ENCODE measurements at regions not wholly inside any gene's neighbourhood (a gene's known extent, or its start where the extent isn't known, plus 50 kb on each side); places are given as distances from the start of the nearest gene placed in this dataset.

- no peak for DNase-seq
- Histone ChIP-seq H3K4me1 (ENCODE audit: insufficient read depth, low read length) (no peaks in the 10 kb centered on the region), H3K27me3 (ENCODE audit: insufficient read depth, low read length) (no peaks in the 10 kb centered on the region), H4K91ac (ENCODE audit: insufficient read length, low read depth, low read length) (no peak overlapping the region), H2BK15ac (ENCODE audit: low read depth, low read length) (no peak overlapping the region), H3K56ac (ENCODE audit: insufficient read length, low read depth, low read length) (no peak overlapping the region), H3K14ac (ENCODE audit: insufficient read depth, low read length) (no peak overlapping the region), H4K8ac (replicated peaks; ENCODE audit: insufficient read length, low read depth, low read length) (no peak overlapping the region), H3T11ph (ENCODE audit: low read length) (no peak overlapping the region), H2BK120ac (ENCODE audit: low read depth, low read length, poor library complexity, severe bottlenecking) (no peak overlapping the region), H2AFZ (ENCODE audit: low read length) (no peak overlapping the region), H2BK5ac (ENCODE audit: insufficient read length, low read length) (no peak overlapping the region), H3K9ac (ENCODE audit: extremely low read depth, insufficient read length, low read length) (no peak overlapping the region), H2BK12ac (ENCODE audit: insufficient read length, low read depth, low read length) (no peak overlapping the region), H3K79me1 (ENCODE audit: insufficient read depth, low read depth, low read length, poor library complexity, severe bottlenecking) (no peaks in the 10 kb centered on the region), H3K23ac (ENCODE audit: insufficient read length, low read depth, low read length) (no peak overlapping the region), H4K5ac (ENCODE audit: insufficient read length, low read depth, low read length) (no peak overlapping the region), H2BK20ac (ENCODE audit: low read depth, low read length, poor library complexity, severe bottlenecking) (no peak overlapping the region), H3K18ac (ENCODE audit: insufficient read length, low read depth, low read length) (no peak overlapping the region), H3K9me3 (ENCODE audit: control insufficient read depth, low read depth, low read length) (no peaks in the 10 kb centered on the region), H2AK5ac (ENCODE audit: insufficient read length, low read length) (no peak overlapping the region), H4K20me1 (ENCODE audit: control insufficient read depth, insufficient read depth, insufficient read length) (no peaks in the 10 kb centered on the region), H3K23me2 (ENCODE audit: insufficient read length, low read depth, low read length, poor library complexity, severe bottlenecking) (no peaks in the 10 kb centered on the region), H3K4me2 (ENCODE audit: insufficient read depth, insufficient read length, low read length) (no peak overlapping the region), H3K27ac (ENCODE audit: insufficient read length, low read depth, low read length) (no peak overlapping the region), H3K4ac (ENCODE audit: low read depth, low read length) (no peak overlapping the region), H3K79me2 (ENCODE audit: insufficient read depth, low read length) (no peaks in the 10 kb centered on the region)
- no peak overlapping the region for H3K4me3 Mint-ChIP-seq
- no peak for TF ChIP-seq CTCF (conservative IDR thresholded peaks at IDR 0.05)
- H3K4me1 Mint-ChIP-seq: no peaks in the 10 kb centered on the region
- H3K36me3 Mint-ChIP-seq (ENCODE audit: insufficient read depth in 1 of 3, low read depth in 3 of 3): no peaks in the 10 kb centered on the region; a peak in 1 of 7 replicates
- no peak overlapping the region for H3K27ac Mint-ChIP-seq
- H3K27me3 Mint-ChIP-seq (ENCODE audit: low read depth): no peaks in the 10 kb centered on the region
- no peaks in the 10 kb centered on the region; a peak in 1 of 5 replicates for H3K9me3 Mint-ChIP-seq
These were observed 666.7 kb downstream of the EPM2A start for GRCh38 chr6:145068577-145068976.

Data from H9 (cell line).